D341Med (cell line): ENCODE measurements at regions not wholly inside any gene's neighbourhood (a gene's known extent, or its start where the extent isn't known, plus 50 kb on each side); places are given as distances from the start of the nearest gene placed in this dataset.
"Not testable (repeated sequence)": the region's sequence is repeated elsewhere in the genome, so short reads cannot be mapped to it uniquely, and the experiment has no call there.

Experiments used
- DNase-seq: peaks from one replicate; pipeline ENCODE4 v3.0.0; 2012; ENCODE audit warnings: low spot score

DNA sequence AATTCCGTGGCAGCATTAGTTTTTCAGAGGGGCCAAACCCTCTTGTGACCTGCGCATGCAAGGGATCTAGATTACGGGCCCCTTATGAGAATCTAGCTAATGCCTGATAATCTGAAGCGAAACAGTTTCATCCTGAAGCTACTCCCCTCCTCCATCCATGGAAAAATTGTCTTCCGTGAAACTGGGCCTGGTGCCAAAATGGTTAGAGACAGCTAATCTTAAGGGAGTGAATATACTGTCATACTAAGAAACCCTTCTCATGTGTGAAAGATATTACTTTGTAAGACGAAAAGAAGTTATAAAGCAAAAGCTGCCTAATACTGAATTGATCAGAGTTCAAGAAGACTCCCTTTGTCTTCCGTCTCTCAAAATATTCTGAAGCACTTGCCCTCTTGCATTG lies 166.3 kb downstream of the DUSP10 start:
- no peak for DNase-seq

DNA sequence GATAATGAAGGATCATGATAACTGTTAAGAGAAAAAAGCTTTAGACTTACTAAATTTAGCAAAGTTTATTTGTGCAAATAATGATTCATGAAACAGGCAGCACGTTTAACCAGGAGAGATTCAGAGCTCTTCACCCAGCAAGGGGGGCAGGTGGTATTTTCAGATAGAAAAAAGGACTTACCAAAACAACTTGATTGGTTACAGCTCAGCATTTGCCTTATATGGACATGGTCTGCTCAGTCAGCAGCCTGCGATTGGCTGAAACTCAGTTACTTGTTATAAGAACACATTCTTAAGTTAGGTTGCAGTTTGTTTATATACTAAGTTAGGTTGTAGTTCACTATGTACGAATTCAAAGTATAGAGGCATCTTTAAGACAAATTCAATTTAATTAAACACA lies 165.6 kb downstream of the DUSP10 start:
- no peak for DNase-seq

DNA sequence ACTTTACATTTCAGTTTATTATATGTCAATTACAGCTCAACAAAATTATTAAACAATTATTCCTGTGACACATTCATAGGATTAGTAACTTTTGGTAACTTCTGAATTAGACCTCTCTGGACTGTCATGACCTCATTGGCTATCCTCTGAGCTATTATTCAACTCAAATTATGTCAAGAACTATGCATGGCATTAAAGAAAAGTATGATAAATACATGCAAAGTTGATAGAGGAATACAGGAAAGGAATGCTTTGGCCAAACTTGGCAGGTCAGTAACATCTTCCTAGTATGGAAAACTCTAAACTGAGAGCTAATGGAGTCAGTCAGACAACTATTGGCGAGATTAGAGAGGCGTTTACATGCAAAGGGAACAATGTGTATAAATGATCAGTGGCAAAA lies 158.4 kb downstream of the DUSP10 start:
- no peak for DNase-seq

DNA sequence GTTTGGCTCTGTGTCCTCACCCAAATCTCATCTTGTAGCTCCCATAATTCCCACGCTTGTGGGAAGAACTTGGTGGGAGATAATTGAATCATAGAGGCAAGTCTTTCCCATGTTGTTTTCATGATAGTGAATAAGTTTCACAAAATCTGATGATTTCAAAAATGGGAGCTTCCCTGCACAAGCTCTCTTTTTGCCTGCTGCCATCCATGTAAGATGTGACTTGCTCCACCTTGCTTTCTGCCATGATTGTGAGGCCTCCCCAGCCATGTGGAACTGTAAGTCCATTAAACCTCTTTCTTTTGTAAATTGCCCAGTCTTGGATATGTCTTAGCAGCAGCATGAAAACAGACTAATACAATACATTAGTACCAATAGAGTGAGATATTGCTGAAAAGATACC lies 154.9 kb downstream of the DUSP10 start:
- not testable (repeated sequence) for DNase-seq

DNA sequence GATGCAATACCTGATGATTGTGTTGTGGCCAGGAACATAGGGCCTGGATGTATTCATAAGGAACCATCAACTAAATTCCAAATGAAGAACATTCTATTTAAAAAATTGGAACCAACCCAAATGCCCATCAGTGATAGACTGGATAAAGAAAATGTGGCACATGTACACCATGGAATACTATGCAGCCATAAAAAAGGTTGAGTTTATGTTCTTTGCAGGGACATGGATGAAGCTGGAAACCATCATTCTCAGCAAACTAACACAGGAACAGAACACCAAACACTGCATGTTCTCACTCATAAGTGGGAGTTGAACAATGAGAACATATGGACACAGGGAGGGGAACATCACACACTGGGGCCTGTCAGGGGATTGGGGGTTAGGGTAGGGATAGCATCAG lies 150.6 kb downstream of the DUSP10 start:
- not testable (repeated sequence) for DNase-seq

DNA sequence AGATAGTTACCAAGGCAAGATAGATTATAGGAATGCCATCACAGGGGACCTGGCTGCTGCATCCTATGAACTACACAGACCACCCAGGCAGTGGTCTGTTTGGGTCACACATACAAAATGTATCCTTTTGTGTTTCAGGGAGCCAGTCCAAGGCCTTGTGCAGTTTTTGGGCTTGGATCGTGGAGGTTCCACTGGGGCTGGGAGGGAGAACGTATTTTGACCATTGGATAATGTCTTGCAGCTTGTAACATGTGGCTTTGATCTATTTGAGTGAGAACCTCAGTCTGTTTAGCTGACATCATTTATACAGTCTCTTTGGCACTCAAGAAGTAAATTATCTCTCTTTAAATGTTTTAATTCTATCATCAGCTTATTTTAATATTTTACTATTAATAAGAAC lies 147.3 kb downstream of the DUSP10 start:
- DNase-seq: no peak

DNA sequence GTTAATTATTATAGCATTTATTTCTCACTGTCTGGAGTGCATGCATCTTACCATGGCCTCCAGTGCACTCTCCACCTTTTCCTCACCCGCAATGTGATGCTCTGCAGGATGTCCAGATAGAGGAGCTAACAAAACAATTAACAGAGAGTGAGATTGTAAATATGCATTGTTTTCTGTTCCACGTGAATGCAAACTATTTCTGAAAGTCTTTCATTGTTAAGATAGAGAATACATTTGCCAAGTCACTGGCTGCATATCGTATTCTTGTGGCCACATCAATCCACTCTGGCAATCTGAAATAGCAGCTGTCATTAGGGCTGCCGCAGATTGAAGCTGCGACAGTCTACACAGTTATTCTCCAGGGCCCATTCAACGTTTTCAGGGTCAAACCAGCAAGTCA lies 143.8 kb downstream of the DUSP10 start:
- DNase-seq: no peak

DNA sequence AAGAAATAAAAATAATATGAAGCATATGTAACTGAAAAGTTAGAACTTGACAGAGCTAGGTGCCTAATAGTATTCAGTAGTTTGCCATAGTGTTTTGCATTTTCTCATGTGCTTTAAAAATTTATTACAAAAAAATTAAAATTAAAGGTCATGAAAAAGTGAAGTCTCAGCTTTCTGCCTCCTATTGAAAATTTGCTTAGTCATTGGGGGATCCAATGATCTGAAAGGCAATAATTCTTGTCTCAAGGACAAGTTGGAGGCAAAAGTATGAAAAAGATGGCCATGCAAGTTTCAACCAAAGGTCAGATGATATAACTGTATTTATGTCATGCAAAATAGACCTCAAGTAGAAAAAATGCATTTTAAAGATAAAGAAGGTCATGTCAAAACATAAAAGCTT lies 140.7 kb downstream of the DUSP10 start:
- DNase-seq: no peak

DNA sequence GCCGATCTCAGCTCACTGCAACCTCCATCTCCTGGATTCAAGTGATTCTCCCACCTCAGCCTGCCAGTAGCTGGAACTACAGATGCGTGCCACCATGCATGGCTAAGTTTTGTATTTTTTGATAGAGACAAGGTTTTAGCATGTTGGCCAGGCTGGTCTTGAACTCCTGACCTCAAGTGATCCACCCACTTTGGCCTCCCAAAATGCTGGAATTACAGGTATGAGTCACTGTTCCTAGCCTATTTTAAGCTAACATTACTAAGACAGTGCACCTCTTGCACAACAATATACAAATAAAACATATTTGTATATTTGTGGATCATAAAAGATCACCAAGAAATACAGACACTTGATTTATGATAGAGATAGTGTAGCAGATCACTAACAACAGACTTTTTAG lies 139.1 kb downstream of the DUSP10 start:
- DNase-seq: no peak

DNA sequence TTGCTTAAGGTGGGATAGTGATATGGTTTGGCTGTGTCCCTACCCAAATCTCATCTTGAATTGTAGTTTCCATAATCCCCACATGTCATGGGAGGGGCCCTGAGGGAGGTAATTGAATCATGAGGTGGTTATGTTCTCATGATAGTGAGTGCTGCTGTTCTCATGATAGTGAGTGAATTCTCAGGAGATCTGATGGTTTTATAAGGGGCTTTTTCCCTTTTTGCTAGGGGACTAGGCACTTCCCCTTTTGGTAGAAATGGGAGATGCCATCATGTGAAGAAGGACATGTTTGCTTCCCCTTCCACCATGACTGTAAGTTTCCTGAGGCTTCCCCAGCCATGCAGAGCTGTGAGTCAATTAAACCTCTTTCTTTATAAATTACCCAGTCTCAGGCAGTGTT lies 137.5 kb downstream of the DUSP10 start:
- not testable (repeated sequence) for DNase-seq

DNA sequence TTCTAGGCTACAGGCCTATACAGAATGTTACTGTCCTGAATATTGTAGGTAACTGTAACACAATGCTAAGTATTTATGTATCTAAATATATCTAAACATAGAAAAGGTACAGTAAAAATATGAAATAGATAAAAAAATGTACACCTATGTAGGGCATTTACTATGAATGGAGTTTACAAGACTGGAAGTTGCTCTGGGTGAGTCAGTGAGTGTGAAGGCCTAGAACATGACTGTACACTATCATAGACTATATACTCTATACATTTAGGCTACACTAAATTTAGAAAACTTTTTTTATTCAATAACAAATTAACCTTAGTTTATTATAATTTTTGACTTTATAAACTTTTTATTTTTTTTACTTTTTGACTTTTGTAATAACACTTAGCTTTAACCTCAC lies 136.9 kb downstream of the DUSP10 start:
- DNase-seq: no peak

DNA sequence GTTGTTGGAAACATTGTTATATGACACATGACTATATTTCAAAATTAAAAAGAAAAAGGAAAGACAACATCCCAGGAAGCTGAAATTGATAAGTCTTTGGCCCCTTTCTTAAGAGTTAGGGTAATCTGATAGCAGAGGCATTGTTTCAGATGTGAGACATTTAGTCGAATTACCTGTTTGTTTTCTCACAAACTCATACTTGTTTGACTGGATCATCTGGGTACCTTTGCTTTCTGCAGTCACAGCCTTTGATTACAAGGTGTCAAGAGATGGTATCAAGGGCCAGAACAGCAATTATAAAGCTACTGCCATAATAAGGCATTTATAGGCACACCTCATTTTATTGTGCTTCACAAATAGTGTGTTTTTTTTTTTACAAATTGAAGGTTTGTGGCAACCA lies 136.3 kb downstream of the DUSP10 start:
- DNase-seq: no peak

DNA sequence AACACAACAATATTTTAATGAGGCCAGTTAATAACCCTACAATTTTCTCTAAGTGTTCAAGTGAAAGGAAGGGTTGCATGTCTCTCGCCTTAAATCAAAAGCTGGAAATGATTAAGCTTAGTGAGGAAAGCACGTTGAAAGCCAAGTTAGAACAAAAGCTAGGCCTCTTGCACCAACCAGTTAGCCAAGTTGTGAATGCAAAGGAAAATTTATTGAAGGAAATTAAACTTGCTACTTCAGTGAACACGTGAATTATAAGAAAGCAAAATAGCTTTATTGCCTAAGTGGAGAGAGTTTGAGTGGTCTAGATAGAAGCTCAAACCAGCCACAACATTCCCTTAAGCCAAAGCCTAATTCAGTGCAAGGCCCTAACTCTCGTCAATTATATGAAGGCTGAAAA lies 135.6 kb downstream of the DUSP10 start:
- no peak for DNase-seq

DNA sequence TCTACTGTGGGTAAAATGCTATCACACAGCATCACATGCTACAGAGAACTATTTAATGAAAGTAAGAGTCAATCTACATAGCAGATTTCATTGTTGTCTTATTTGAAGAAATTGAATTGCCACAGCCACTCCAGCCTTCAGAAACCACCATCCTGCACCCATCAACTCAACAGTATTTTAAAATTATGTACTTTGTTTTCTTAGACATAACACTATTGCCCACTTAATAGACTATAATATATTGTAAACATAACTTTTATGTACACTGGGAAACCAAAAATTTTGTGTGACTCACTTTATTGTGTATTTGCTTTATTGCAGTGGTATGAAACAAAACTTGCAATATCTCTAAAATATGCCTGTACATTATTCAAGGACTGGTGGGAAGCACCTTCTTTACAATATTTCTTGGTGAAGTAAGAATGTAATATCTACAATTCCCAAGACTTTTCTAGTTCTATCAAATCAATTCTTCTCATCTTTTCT lies 133.0 kb downstream of the DUSP10 start:
- DNase-seq: no peak

DNA sequence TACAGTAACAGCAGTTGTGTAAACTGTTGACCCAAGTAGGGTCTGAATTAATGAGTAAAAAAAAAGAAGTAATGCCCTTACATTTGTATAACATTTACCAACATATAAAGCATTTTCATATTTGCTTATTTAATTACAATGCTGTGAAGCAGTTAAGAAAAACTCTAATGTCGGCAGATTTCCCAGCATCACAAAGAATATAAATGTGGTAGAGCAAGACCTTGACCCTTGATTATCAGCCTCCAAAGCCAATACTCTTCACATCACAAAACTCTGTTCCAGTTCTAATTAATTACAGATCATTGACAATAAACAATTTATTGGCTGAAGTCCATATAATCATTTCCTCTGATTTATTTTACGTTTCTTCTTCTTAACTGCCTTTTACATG lies 130.2 kb downstream of the DUSP10 start:
- DNase-seq: no peak

DNA sequence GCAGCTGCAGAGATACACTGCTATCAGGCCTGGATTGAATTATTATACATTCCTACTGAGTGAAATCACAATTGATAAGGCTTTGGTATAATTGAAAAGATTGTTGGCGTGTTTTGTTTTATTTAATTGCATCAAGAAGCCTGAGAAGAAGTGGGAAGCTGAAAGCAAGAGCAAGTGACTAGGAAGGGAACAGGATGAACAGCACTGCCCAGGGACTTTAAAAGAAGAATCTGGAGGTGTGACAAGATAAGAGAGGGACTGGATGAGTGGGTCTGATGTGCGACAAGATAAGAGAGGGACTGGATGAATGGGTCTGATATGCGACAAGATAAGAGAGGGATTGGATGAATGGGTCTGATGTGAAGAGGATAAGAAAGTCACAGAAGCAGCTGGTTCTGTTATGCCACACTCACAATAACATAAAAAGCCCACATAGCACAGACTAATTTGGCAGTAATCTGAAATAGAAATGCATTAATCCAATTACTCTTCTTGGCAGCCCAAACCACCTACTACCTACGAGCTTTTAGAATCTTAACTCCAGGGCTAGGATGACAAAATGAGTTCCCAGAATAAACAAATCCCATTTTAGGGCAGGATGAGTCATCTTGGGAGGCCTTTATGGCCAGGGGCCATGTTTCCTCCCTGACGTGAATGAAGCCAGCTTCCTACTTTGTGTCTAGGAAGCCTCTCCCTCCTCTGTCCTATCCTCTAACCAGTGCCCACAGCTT lies 129.7 kb downstream of the DUSP10 start:
- no peak for DNase-seq

DNA sequence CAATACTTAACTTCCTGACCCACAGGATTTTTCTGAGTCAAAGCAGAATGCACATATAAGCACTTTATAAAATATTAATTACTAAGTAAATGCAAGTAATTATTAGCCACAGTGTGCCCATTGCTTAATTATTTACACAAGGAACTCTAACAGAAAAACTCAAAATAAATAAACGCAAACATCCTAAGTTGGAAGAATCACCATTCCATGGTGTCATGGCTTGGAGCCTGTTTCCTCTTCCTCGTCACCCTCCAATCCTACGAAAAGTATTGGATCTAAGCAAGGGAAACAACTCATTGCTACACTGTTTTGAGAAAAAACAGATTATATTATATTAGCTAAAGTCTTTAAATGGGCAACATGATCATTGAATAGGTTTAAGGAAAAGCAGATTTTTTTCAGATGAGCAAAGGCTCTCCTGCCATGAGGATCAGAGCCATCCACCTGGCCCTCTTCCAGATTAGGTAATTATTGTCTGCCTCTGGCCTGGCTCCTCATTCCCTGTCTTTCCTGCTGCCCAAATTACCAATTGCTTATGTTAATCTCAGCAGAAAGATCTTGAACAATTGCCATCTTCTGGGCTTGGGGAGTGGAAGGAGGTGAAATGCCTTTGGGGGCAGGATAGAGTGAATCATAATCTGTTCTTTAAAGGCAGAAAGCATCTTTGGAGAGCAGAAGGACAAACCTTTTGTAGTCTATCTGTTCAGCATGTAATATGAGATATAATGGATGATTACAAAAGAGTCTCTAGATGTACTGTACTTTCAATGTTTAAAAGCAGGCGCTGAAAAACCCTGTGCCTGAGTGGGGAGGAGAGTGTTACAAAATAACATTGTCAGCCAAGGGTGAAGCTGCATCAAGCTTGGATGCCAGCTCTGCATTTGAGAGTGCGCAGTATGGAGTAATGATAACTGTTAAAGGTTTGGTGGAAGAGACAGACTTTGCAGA lies 121.2 kb downstream of the DUSP10 start:
- DNase-seq: peak; percentile 77

DNA sequence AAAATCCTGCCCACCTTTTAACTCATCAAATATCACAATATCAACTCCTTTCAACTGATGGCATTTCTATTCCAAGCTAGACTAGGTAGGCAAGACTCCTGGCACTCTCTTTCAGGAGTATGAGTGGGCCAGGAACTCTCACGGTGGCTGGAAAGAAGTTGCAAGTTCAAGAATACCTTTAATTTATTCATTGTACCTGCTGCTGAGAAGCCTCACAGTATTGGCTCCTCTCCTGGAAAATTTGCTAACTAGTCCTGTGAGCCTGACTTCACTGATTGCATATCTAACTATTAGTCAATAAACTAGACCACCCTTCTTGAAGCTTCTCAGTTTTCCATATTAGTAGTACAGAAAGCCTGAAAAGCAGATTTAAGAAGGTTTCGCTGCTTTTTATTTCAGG lies 120.2 kb downstream of the DUSP10 start:
- DNase-seq: no peak

DNA sequence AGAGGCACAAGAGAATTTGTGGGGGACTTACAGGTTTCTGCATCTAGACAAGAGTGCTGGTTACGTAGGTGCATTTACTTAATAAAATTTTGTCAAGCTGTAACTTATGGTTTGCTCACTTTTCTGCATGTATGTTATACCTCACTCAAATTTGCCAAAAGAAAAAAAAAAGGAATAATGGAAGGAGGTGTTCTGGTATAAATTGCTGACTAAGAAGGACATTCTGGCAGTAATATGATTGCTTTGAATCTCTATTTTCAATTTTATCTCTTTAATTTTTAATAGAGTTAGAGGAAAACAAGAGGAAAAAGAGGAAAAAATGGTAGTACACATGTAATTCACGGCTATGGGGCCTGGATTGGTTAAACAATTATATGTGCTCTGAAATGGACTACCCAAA lies 119.5 kb downstream of the DUSP10 start:
- no peak for DNase-seq

DNA sequence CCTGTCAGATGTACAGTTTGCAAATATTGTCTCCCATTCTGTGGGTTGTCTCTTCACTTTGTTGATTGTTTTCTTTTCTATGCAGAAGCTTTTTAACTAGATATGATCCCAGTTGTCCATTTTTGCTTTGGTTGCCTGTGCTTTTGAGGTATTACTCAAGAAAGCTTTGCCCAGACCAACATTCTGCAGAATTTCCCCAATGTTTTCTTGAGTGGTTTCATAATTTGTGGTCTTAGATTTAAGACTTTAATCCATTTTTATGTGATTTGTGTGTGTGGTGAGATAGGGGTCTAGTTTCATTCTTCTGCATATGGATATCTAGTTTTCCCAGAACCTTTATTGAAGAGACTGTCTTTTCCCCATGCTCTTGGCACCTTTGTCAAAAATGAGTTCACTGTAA lies 116.9 kb downstream of the DUSP10 start:
- no peak for DNase-seq

DNA sequence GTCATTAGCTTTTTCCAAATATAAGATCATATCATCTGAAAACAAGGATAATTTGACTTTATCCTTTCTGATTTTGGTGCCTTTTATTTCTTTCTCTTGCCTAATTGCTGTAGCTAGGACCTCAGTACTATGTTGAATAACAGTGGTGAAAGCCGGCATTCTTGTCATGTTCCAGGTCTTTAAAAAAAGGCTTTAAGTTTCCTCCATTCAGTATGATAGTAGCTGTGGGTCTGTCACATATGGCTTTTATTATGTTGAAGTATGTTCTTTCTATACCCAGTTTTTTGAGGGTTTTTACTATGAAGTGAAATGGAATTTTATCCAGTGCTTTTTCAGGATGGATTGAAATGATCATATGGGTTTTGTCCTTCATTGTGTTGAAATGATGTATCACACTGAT lies 115.8 kb downstream of the DUSP10 start:
- no peak for DNase-seq

DNA sequence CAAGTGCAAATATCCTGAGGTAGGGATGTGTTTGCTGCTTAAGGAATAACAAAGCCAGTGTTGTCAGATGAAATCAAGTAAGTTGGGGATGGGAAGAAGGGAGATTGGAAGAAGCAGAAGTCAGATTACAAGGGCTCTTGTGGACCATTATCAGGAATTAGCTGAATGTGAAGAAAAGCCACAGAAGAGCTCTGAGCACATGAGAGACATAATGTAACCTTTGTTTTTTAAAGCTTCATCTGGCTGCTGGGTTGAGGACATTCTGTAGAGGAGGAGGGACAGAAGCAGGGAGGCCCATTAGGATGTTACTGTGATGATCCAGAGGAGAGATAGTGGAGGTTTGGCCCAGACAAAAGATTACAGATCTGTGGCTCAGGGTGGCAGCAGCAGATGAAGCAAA lies 111.7 kb downstream of the DUSP10 start:
- DNase-seq: no peak

DNA sequence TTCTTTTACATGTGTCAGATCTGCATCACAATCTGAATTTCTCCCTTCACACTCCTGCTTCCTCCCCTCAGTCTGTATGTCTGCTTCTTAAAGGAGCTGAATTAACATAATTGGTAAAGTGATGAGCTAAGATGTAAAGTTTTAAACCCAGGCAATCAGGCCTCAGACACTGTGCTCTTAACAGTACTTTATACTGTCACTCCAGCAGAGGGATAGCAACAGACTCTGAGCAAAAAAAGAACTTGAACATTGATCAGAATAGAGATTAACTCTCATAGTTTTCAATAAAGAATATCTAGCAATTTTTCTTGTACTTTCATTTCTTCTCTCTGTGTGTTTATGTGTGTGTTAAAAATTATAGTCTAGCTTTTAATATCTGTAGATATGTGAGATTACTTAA lies 110.3 kb downstream of the DUSP10 start:
- no peak for DNase-seq
